NK-92 treated with Interleukin-12 subunit alpha and Interleukin-12 subunit beta, amount 100 ng/mL, for 24 hours (cell line): ENCODE measurements at regions not wholly inside any gene's neighbourhood (a gene's known extent, or its start where the extent isn't known, plus 50 kb on each side); places are given as distances from the start of the nearest gene placed in this dataset.

Source experiments
- DNase-seq: peaks from one replicate; lab custom pipeline; 2025; lab: John Stamatoyannopoulos, UW

GRCh38 chr20:24815931-24816330 is 133.1 kb upstream of the CST7 start:
- DNase-seq, result no peak

GRCh38 chr20:24816431-24816830 is 132.6 kb upstream of the CST7 start:
- no peak for DNase-seq

GRCh38 chr20:24816907-24817306 is 132.2 kb upstream of the CST7 start:
- no peak for DNase-seq

GRCh38 chr20:24817351-24817750 is 131.7 kb upstream of the CST7 start:
- DNase-seq, result no peak

- DNase-seq, result no peak
Observed at GRCh38 chr20:24818056-24818455, 131.0 kb upstream of the CST7 start.

GRCh38 chr20:24819331-24819965 is 129.6 kb upstream of the CST7 start:
- DNase-seq, result no peak

- DNase-seq, result no peak
Observed at GRCh38 chr20:24820345-24820744, 128.7 kb upstream of the CST7 start.

- no peak for DNase-seq
Observed at GRCh38 chr20:24821391-24821790, 127.7 kb upstream of the CST7 start.

- no peak for DNase-seq
Observed at GRCh38 chr20:24823176-24823784, 125.8 kb upstream of the CST7 start.

GRCh38 chr20:24823989-24824693 is 124.9 kb upstream of the CST7 start:
- DNase-seq, result no peak

GRCh38 chr20:24825591-24825990 is 123.5 kb upstream of the CST7 start:
- DNase-seq, result no peak

GRCh38 chr20:24827603-24828295 is 121.3 kb upstream of the CST7 start:
- no peak for DNase-seq

- DNase-seq, result no peak
Observed at GRCh38 chr20:24828992-24829648, 119.9 kb upstream of the CST7 start.

GRCh38 chr20:24829649-24830370 is 119.3 kb upstream of the CST7 start:
- DNase-seq, result no peak

- no peak for DNase-seq
Observed at GRCh38 chr20:24830649-24831048, 118.4 kb upstream of the CST7 start.

- no peak for DNase-seq
Observed at GRCh38 chr20:24831232-24831631, 117.8 kb upstream of the CST7 start.

GRCh38 chr20:24832518-24832917 is 116.6 kb upstream of the CST7 start:
- no peak for DNase-seq

- DNase-seq, result no peak
Observed at GRCh38 chr20:24833592-24833991, 115.5 kb upstream of the CST7 start.

- no peak for DNase-seq
Observed at GRCh38 chr20:24834310-24834709, 114.8 kb upstream of the CST7 start.

- DNase-seq, result no peak
Observed at GRCh38 chr20:24835195-24835594, 113.9 kb upstream of the CST7 start.

GRCh38 chr20:24836041-24836533 is 113.0 kb upstream of the CST7 start:
- DNase-seq, result no peak
